Testis (tissue), 2 donors: ENCODE measurements at regions not wholly inside any gene's neighbourhood (a gene's known extent, or its start where the extent isn't known, plus 50 kb on each side); places are given as distances from the start of the nearest gene placed in this dataset.

Source experiments
- POLR2A ChIP-seq: fragments of 450-650 bp; IDR thresholded peaks from one replicate; pipeline ENCODE4 v1.6.1; 2017; ENCODE audit warnings: antibody characterized with exemption, mild to moderate bottlenecking, moderate library complexity
- TF ChIP-seq, protein P1 (sequence below), 3 experiments: fragments of 450-650 bp in 2 of 3; fragments of 200-600 bp in 1 of 3; sonication (generic) in 1 of 3; IDR thresholded peaks; one replicate each; pipeline ENCODE4 v1.5.1; 2016 to 2019; ENCODE audit warnings: antibody characterized with exemption in 3 of 3, mild to moderate bottlenecking in 2 of 3, moderate library complexity in 1 of 3

DNA sequence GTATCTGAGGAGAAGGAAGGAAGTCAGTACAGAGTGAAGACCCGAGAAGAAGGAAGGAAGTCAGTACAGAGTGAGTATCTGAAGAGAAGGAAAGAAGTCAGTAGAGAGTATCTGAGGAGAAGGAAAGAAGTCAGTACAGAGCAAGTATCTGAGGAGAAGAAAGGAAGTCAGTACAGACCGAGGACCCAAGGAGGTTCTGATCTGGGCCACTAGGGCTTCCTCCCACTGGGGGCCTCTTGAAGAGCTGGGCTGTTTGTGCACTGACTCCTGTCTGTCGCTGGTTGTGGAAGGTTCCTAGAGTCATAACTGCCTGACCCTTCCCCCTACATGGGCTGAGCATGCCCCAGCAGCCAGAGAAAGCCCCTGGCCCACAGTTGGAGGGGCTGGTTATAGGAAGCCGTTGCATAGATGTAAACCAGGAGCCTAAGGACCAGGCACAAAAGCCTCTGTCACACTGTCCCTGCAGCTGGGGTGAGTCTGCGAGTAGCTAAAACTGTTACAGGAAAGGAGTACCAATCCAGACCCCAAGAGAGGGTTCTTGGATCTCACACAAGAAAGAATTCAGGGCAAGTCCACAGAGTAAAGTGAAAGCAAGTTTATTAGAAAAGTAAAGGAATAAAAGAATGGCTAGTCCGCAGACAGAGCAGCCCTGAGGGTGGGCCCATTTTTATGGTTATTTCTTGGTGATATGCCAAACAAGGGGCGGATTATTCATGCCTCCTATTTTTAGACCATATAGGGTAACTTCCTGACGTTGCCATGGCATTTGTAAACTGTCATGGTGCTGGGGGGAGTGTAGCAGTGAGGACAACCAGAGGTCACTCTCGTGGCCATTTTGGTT, 395.9 kb downstream of the PREX1 start:
- TF ChIP-seq, protein P1, sequence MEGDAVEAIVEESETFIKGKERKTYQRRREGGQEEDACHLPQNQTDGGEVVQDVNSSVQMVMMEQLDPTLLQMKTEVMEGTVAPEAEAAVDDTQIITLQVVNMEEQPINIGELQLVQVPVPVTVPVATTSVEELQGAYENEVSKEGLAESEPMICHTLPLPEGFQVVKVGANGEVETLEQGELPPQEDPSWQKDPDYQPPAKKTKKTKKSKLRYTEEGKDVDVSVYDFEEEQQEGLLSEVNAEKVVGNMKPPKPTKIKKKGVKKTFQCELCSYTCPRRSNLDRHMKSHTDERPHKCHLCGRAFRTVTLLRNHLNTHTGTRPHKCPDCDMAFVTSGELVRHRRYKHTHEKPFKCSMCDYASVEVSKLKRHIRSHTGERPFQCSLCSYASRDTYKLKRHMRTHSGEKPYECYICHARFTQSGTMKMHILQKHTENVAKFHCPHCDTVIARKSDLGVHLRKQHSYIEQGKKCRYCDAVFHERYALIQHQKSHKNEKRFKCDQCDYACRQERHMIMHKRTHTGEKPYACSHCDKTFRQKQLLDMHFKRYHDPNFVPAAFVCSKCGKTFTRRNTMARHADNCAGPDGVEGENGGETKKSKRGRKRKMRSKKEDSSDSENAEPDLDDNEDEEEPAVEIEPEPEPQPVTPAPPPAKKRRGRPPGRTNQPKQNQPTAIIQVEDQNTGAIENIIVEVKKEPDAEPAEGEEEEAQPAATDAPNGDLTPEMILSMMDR (IDR thresholded peaks at IDR 0.05) = no peak
- no peak for TF ChIP-seq POLR2A
